COLO829 (cell line): ENCODE measurements at regions not wholly inside any gene's neighbourhood (a gene's known extent, or its start where the extent isn't known, plus 50 kb on each side); places are given as distances from the start of the nearest gene placed in this dataset.
"Not testable (repeated sequence)": the region's sequence is repeated elsewhere in the genome, so short reads cannot be mapped to it uniquely, and the experiment has no call there.

Experiments
- DNase-seq: peaks from one replicate; pipeline ENCODE4 v3.0.0; 2012; ENCODE audit warnings: low spot score

GRCh38 chr14:71789005-71789404 lies 143.2 kb upstream of the RGS6 start:
- DNase-seq: no peak

GRCh38 chr14:71799841-71800240 lies 132.4 kb upstream of the RGS6 start:
- DNase-seq: no peak

- DNase-seq: no peak
These were observed 131.4 kb upstream of the RGS6 start for GRCh38 chr14:71800878-71801277.

- DNase-seq: peak; percentile 70
These were observed 128.5 kb upstream of the RGS6 start for GRCh38 chr14:71803539-71804260.

- DNase-seq: no peak
These were observed 127.2 kb upstream of the RGS6 start for GRCh38 chr14:71804992-71805391.

GRCh38 chr14:71807049-71807448 lies 125.2 kb upstream of the RGS6 start:
- not testable (repeated sequence) for DNase-seq

- not testable (repeated sequence) for DNase-seq
These were observed 121.4 kb upstream of the RGS6 start for GRCh38 chr14:71810800-71811199.

- no peak for DNase-seq
These were observed 119.5 kb upstream of the RGS6 start for GRCh38 chr14:71812693-71813092.

- DNase-seq: no peak
These were observed 117.1 kb upstream of the RGS6 start for GRCh38 chr14:71815110-71815509.

- DNase-seq: no peak
These were observed 107.4 kb upstream of the RGS6 start for GRCh38 chr14:71824816-71825215.

GRCh38 chr14:71833476-71833875 lies 98.8 kb upstream of the RGS6 start:
- DNase-seq: no peak

GRCh38 chr14:71834284-71835204 lies 97.7 kb upstream of the RGS6 start:
- no peak for DNase-seq

- no peak for DNase-seq
These were observed 80.0 kb upstream of the RGS6 start for GRCh38 chr14:71852181-71852580.

GRCh38 chr14:71855399-71856036 lies 76.7 kb upstream of the RGS6 start:
- DNase-seq: peak; percentile 67

GRCh38 chr14:71856199-71856919 lies 75.9 kb upstream of the RGS6 start:
- no peak for DNase-seq

- DNase-seq: no peak
These were observed 69.2 kb upstream of the RGS6 start for GRCh38 chr14:71863049-71863448.

- DNase-seq: no peak
These were observed 68.5 kb upstream of the RGS6 start for GRCh38 chr14:71863766-71864165.
